Stimulated activated CD4-positive, alpha-beta T cell treated with anti-CD3 and anti-CD28 coated beads, TNF-alpha, amount 100 ng/mL, for 24 hours (primary cell): ENCODE measurements at regions not wholly inside any gene's neighbourhood (a gene's known extent, or its start where the extent isn't known, plus 50 kb on each side); places are given as distances from the start of the nearest gene placed in this dataset.
"Not testable (repeated sequence)": the region's sequence is repeated elsewhere in the genome, so short reads cannot be mapped to it uniquely, and the experiment has no call there.

Experiments used
- DNase-seq, 3 experiments: peaks; one replicate each; pipeline ENCODE4 v3.0.0-alpha.2; 2020; ENCODE audit warnings: low read depth in 3 of 3

- no peak for DNase-seq
Measured at GRCh38 chr18:1124495-1124894, 219.8 kb downstream of the ADCYAP1 start.

GRCh38 chr18:1133541-1133940, 228.9 kb downstream of the ADCYAP1 start:
- DNase-seq: no peak

DNA sequence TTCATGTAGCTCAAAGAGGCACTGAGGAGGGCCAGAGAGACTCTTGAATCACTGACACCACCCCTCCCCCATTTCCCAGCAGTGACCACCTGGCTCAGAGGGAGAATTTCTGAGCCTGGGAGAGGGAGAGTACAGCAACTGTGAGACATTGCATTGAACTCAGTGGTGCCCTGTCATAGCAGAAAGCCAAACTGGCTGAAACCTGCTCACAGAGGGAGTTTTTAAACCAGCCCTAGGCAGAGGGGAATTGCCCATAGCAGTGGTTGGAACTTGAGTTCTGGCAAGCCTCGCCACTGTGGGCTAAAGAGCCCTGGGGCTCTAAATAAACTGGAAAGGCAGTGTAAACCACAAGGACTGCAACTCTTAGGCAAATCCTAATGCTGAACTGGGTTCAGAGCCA, 243.1 kb downstream of the ADCYAP1 start:
- DNase-seq: no peak

DNA sequence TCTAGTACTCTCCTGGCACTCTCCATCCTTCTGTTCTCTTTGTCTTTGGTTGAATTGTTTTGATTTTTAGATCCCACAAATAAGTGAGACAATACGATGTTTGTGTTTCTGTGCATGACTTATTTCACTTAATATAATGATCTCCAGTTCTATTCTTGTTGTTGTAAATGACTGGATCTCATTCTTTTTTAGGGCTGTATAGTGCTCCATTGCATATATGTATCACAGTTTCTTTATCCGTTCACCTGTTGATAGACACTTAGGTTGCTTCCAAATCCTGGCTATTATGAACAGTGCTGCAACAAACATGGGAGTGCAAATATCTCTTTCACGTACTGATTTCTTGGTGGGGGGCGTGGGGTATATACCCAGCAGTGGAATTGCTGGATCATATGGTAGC, 245.0 kb downstream of the ADCYAP1 start:
- no peak for DNase-seq

- no peak for DNase-seq
Measured at GRCh38 chr18:1150344-1150743, 245.7 kb downstream of the ADCYAP1 start.

GRCh38 chr18:1152958-1153357, 248.3 kb downstream of the ADCYAP1 start:
- not testable (repeated sequence) for DNase-seq

GRCh38 chr18:1173593-1173992, 268.9 kb downstream of the ADCYAP1 start:
- no peak for DNase-seq

DNA sequence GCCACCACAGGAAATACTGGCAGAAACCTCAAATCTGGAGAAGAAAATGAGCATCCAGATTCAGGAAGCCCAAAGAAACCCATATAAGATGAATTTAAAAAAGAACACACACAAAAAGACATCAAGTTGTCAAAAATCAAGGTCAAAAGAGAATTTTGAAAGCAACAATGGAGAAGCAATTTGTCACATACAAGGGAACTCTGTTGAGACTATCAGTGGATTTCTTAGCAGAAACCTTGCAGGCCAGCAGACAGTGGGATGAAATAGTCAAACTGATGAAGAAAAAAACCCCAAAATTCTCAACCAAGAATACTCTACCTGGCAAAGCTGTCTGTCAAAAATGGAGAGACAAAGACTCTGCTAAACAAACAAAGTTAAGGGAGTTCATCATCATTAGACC, 272.6 kb downstream of the ADCYAP1 start:
- DNase-seq: no peak

DNA sequence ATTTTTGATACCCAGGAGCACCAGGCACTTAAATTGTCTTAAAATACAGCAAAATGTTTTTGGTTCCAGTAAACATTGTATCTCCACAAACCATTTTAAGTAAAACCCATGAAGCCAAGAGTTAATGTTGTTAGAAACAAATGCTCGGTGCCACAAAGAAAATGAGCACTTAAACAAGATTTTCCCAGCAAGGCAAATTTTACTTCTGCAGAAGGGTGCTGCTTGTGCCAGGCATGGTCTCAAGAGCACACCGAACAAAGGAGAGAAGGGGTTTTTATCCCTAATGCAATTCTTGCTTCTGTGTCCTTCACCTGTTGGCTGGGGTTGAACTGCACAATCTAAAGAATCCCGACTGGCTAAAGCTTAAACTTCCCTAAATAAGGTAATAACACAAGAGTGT, 286.7 kb downstream of the ADCYAP1 start:
- no peak for DNase-seq

- DNase-seq: no peak
Measured at GRCh38 chr18:1213126-1213525, 308.5 kb downstream of the ADCYAP1 start.

GRCh38 chr18:1222880-1223279, 318.2 kb downstream of the ADCYAP1 start:
- no peak for DNase-seq

DNA sequence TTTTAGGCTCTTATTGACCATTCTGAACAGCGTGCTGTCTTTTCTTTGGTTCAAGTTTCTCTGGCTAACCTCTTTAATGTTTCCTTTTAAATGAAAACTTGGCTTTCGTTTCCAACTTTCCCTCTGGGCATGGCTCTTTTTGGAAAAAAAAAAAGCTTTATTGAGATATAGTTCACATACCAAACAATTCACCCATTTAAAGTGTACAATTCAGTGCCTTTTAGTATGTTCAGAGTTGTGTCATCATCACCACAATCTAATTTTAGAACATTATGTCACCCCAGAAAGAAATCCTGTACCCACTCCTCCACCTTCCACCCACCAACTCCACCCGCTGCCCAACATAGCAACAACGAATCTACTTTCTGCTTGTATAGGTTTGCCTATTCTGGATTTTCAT, 322.4 kb downstream of the ADCYAP1 start:
- no peak for DNase-seq

- DNase-seq: no peak
Measured at GRCh38 chr18:1229634-1230033, 325.0 kb downstream of the ADCYAP1 start.

- no peak for DNase-seq
Measured at GRCh38 chr18:1232867-1233266, 328.2 kb downstream of the ADCYAP1 start.

GRCh38 chr18:1240701-1241100, 336.0 kb downstream of the ADCYAP1 start:
- no peak for DNase-seq

GRCh38 chr18:1244397-1245122, 339.9 kb downstream of the ADCYAP1 start:
- DNase-seq: no peak

- no peak for DNase-seq
Measured at GRCh38 chr18:1246827-1247226, 342.2 kb downstream of the ADCYAP1 start.

DNA sequence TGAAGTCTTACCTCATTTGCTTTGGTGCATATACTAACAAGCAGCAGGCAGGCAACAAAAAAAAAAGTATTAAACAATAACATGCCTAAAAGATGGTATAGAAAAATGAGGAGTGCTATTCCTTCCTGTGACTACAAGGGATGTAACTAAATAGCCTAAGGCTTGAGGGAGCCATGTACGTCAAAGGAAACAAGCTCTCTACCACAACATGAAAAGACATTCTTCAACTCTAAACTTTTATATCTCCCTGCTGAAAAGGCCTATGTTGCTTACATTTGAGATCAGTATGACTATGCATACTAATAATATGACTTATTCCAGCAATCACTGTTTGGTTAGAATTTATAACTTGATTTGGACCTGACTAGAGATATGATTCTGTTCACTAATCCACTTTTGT, 347.9 kb downstream of the ADCYAP1 start:
- no peak for DNase-seq

DNA sequence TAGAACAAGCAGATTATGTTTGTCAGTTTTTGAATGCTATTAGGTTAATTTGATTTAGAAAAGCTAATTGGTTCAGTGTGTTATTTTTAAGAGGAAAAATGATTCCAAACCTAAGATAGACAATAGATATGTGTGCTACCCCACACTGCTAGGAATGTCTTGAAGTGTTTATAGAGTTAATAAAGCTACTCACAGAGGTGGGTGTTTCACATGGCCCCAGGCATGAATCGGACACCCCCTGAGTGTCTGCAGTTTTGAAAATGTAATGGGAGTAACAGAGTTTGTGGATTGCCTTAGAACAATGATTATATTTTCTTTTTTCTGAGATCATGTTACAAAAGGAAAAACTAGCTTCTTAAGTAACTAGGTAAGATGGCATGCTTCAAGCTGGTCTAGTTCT, 348.3 kb downstream of the ADCYAP1 start:
- no peak for DNase-seq

GRCh38 chr18:1253827-1254226, 349.2 kb downstream of the ADCYAP1 start:
- DNase-seq: no peak

GRCh38 chr18:1261054-1261453, 356.4 kb downstream of the ADCYAP1 start:
- DNase-seq: no peak

- no peak for DNase-seq
Measured at GRCh38 chr18:1267021-1267420, 362.4 kb downstream of the ADCYAP1 start.

DNA sequence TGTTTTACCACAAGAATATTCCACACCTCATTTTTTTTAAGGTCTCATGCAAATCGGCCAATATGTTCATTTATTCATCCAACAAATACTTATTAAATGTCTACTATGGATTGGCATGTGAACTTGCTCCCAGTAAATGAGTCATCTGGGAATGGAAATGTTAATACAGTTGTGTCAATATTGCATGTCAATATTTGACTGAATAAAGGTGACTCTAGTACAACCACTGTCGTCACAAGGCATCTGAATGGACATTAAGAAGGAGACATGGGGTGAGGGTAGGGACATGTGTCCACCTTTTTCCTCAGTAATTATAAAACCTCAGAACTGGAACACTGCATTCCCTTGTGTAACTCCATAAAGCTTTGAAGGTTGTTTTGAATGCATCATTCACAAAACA, 365.4 kb downstream of the ADCYAP1 start:
- DNase-seq: no peak

DNA sequence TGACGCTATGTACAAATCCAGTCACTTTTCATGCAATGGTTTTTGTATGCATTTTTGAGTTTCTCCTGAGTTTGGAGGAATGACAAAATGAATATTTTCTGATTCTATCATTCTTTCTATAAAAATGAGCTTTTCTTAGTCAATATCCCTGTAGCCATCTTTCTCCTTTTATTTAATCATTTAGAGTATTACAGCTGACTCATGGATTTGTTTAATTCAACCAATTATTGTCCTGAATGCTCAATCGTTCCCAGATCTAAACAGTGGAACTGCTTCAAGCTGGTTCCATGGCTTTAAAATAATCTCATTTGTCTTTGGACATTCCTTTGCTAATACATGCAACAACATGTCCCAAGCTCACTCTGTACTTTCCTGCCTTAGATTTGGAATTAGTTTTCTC, 368.8 kb downstream of the ADCYAP1 start:
- DNase-seq: no peak
